Body of pancreas (tissue), 4 donors: ENCODE measurements at regions not wholly inside any gene's neighbourhood (a gene's known extent, or its start where the extent isn't known, plus 50 kb on each side); places are given as distances from the start of the nearest gene placed in this dataset.

Experiments used
- ATAC-seq: fragments of 150-250 bp; one replicate; pipeline ENCODE4 v1.9.1; 2016
- DNase-seq, 4 donors: peaks; one replicate each; pipeline ENCODE4 v3.0.0-alpha.2; 2019
- H3K27ac ChIP-seq, 4 donors: fragments of 200-600 bp; sonication (generic); 1 replicate in 3 of 4; 2 replicates in 1 of 4; pipeline versions ENCODE4 v1.5.1 to v1.6.1; 2016 to 2019; ENCODE audit warnings: mild to moderate bottlenecking in 1 of 4, mixed read lengths in 1 of 4, moderate library complexity in 1 of 4
- H3K27me3 ChIP-seq, 2 donors: fragments of 200-600 bp; sonication (generic); one replicate each; pipeline ENCODE4 v1.6.0; 2016; ENCODE audit warnings: mild to moderate bottlenecking in 1 of 2
- H3K36me3 ChIP-seq, 2 donors: fragments of 200-600 bp; sonication (generic); replicated peaks in 1 of 2; 2 replicates each; pipeline ENCODE4 v1.5.1; 2016; ENCODE audit warnings: low read depth in 2 of 2; ENCODE audit not compliant: insufficient read depth in 1 of 2
- H3K4me1 ChIP-seq: fragments of 200-600 bp; sonication (generic); one replicate; pipeline ENCODE4 v1.6.0; 2016
- H3K4me3 ChIP-seq, 2 donors: fragments of 200-600 bp; sonication (generic); 1 replicate in 1 of 2; 2 replicates in 1 of 2; pipeline ENCODE4 v1.5.1; 2016 to 2019
- H3K9me3 ChIP-seq, 3 donors: fragments of 200-600 bp; sonication (generic); 1 replicate in 2 of 3; 2 replicates in 1 of 3; pipeline ENCODE4 v1.5.1; 2016
- CTCF ChIP-seq, 7 experiments: fragments of 450-650 bp in 4 of 7; fragments of 200-600 bp in 3 of 7; sonication (generic) in 3 of 7; IDR thresholded peaks; one replicate each; pipeline ENCODE4 v1.5.1; 2016 to 2019; ENCODE audit warnings: antibody characterized with exemption in 7 of 7
- POLR2A ChIP-seq, 3 donors: fragments of 450-650 bp; IDR thresholded peaks; one replicate each; pipeline ENCODE4 v1.6.1; 2016; ENCODE audit warnings: antibody characterized with exemption in 3 of 3, mild to moderate bottlenecking in 2 of 3
- WGBS, 2 donors: methylation state at CpG; one replicate each; pipeline ENCODE4 v1.1.5; 2017; 5-methylcytosine and 5-hydroxymethylcytosine counted together
- intact Hi-C: fragments of 100-400 bp; cut with DNase I; formaldehyde crosslinking; loops from one replicate; pipeline ENCODE4 v1.15.1; 2023

GRCh38 chr3:68363796-68364195 lies 568.6 kb downstream of the TAFA4 start:
- DNase-seq, result no peak
- WGBS, 2 donors, result 72 to 83% methylated on average over 3 of the region's 3 CpGs

GRCh38 chr3:68360492-68360891 lies 571.9 kb downstream of the TAFA4 start:
- no peak overlapping the region for H3K4me3 ChIP-seq
- H3K27me3 ChIP-seq, result no peaks in the 10 kb centered on the region
- 87 to 89% methylated on average over 2 of the region's 2 CpGs for WGBS, 2 donors
- H3K36me3 ChIP-seq, result no peaks in the 10 kb centered on the region
- ATAC-seq (no peak), DNase-seq (no peak)
- no peak for TF ChIP-seq POLR2A (IDR thresholded peaks at IDR 0.05)
- no peak for TF ChIP-seq CTCF (IDR thresholded peaks at IDR 0.05)
- no peak overlapping the region for H3K27ac ChIP-seq
- H3K4me1 ChIP-seq, result no peaks in the 10 kb centered on the region
- intact Hi-C loops, result no loop called here
- H3K9me3 ChIP-seq, result no peaks in the 10 kb centered on the region

More at GRCh38 chr3:68363796-68364195, 568.6 kb downstream of the TAFA4 start:
- ATAC-seq, result no peak
- H3K36me3 ChIP-seq, result no peaks in the 10 kb centered on the region
- no peak overlapping the region for H3K27ac ChIP-seq
- no peak overlapping the region for H3K4me3 ChIP-seq
- no peaks in the 10 kb centered on the region for H3K9me3 ChIP-seq
- H3K4me1 ChIP-seq, result no peaks in the 10 kb centered on the region
- TF ChIP-seq CTCF (IDR thresholded peaks at IDR 0.05) (no peak), POLR2A (IDR thresholded peaks at IDR 0.05) (no peak)
- no peaks in the 10 kb centered on the region for H3K27me3 ChIP-seq
- intact Hi-C loops, result no loop called here

GRCh38 chr3:68345781-68346180 lies 586.6 kb downstream of the TAFA4 start:
- Histone ChIP-seq H3K4me3 (no peak overlapping the region), H3K27ac (no peak overlapping the region), H3K9me3 (no peaks in the 10 kb centered on the region), H3K27me3 (no peaks in the 10 kb centered on the region), H3K4me1 (no peaks in the 10 kb centered on the region), H3K36me3 (no peaks in the 10 kb centered on the region)
- no peak for ATAC-seq
- WGBS, 2 donors, result 54 to 60% methylated on average over 2 of the region's 2 CpGs
- TF ChIP-seq POLR2A (IDR thresholded peaks at IDR 0.05) (no peak), CTCF (IDR thresholded peaks at IDR 0.05) (no peak)
- DNase-seq, result no peak
- intact Hi-C loops, result no loop called here

- no peaks in the 10 kb centered on the region for H3K36me3 ChIP-seq
- TF ChIP-seq POLR2A (IDR thresholded peaks at IDR 0.05) (no peak), CTCF (IDR thresholded peaks at IDR 0.05) (no peak)
- ATAC-seq, result no peak
- H3K4me3 ChIP-seq, result no peak overlapping the region
- no peaks in the 10 kb centered on the region for H3K4me1 ChIP-seq
- H3K9me3 ChIP-seq, result no peaks in the 10 kb centered on the region
- intact Hi-C loops, result no loop called here
- 67% methylated on average over 5 of the region's 5 CpGs for whole genome bisulfite sequencing, 2 donors
- no peak overlapping the region for H3K27ac ChIP-seq
- H3K27me3 ChIP-seq, result no peaks in the 10 kb centered on the region
- no peak for DNase-seq
Measured at GRCh38 chr3:68342426-68342825, 589.9 kb downstream of the TAFA4 start.

- TF ChIP-seq POLR2A (IDR thresholded peaks at IDR 0.05) (no peak), CTCF (IDR thresholded peaks at IDR 0.05) (no peak)
- ATAC-seq, result no peak
- H3K4me3 ChIP-seq, result no peak overlapping the region
Measured at GRCh38 chr3:68336042-68336441, 596.3 kb downstream of the TAFA4 start.

More at GRCh38 chr3:68336042-68336441, 596.3 kb downstream of the TAFA4 start:
- no peaks in the 10 kb centered on the region for H3K4me1 ChIP-seq
- no peaks in the 10 kb centered on the region for H3K27me3 ChIP-seq
- no peaks in the 10 kb centered on the region for H3K9me3 ChIP-seq
- H3K36me3 ChIP-seq, result no peaks in the 10 kb centered on the region
- intact Hi-C loops, result no loop called here
- 64 to 85% methylated on average over 1 of the region's 1 CpG for WGBS, 2 donors
- no peak overlapping the region for H3K27ac ChIP-seq
- DNase-seq, result no peak
